Epithelial cell of esophagus (primary cell): ENCODE measurements at regions not wholly inside any gene's neighbourhood (a gene's known extent, or its start where the extent isn't known, plus 50 kb on each side); places are given as distances from the start of the nearest gene placed in this dataset.
"Not testable (repeated sequence)": the region's sequence is repeated elsewhere in the genome, so short reads cannot be mapped to it uniquely, and the experiment has no call there.

ENCODE experiments used
- DNase-seq: peaks from one replicate; pipeline ENCODE4 v3.0.0; 2010; ENCODE audit warnings: low read depth
- H3K4me3 ChIP-seq: 2 replicates; pipeline ENCODE4 v1.5.1; 2011; ENCODE audit warnings: mild to moderate bottlenecking, low read length, control low read depth
- TF ChIP-seq, protein P1 (sequence below): IDR thresholded peaks from 2 replicates; pipeline ENCODE4 v1.5.1; 2011; ENCODE audit warnings: low read depth, mild to moderate bottlenecking, low read length, control low read depth, inconsistent platforms; ENCODE audit not compliant: insufficient read depth; ENCODE audit errors: missing control alignments

DNA sequence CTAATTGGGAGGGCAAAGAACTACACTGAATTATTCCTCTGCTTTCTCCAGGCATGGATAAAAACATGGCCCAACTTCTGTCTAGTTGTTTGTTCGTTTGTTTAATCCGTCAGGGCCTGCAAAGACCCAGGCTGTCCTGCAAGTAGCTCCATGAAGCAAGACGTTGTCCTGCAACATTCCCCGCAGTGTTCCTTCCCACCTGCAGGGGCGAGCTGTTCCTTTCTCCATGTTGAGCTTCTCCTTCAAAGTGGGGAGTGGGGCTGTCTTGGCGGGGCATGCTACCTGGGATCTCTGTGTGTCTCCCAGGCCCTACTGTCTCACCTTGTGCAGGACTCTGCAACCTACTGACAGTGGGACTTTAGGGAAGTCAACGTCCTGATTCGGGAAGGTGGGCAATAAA lies 264.0 kb upstream of the SMIM21 start:
- no peak overlapping the region for H3K4me3 ChIP-seq
- no peak for DNase-seq
- TF ChIP-seq, protein P1, sequence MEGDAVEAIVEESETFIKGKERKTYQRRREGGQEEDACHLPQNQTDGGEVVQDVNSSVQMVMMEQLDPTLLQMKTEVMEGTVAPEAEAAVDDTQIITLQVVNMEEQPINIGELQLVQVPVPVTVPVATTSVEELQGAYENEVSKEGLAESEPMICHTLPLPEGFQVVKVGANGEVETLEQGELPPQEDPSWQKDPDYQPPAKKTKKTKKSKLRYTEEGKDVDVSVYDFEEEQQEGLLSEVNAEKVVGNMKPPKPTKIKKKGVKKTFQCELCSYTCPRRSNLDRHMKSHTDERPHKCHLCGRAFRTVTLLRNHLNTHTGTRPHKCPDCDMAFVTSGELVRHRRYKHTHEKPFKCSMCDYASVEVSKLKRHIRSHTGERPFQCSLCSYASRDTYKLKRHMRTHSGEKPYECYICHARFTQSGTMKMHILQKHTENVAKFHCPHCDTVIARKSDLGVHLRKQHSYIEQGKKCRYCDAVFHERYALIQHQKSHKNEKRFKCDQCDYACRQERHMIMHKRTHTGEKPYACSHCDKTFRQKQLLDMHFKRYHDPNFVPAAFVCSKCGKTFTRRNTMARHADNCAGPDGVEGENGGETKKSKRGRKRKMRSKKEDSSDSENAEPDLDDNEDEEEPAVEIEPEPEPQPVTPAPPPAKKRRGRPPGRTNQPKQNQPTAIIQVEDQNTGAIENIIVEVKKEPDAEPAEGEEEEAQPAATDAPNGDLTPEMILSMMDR: no peak

GRCh38 chr18:75690283-75690682 lies 262.8 kb upstream of the SMIM21 start:
- not testable (repeated sequence) for DNase-seq, H3K4me3 ChIP-seq

- TF ChIP-seq, protein P1: no peak
- H3K4me3 ChIP-seq: no peak overlapping the region
- DNase-seq: no peak
Measured at GRCh38 chr18:75687626-75688025, 260.1 kb upstream of the SMIM21 start.

GRCh38 chr18:75683426-75683825 lies 255.9 kb upstream of the SMIM21 start:
- H3K4me3 ChIP-seq: no peak overlapping the region
- DNase-seq: no peak
- TF ChIP-seq, protein P1: no peak

GRCh38 chr18:75681538-75682115 lies 254.1 kb upstream of the SMIM21 start:
- DNase-seq: no peak
- H3K4me3 ChIP-seq: no peak overlapping the region
- TF ChIP-seq, protein P1: no peak

DNA sequence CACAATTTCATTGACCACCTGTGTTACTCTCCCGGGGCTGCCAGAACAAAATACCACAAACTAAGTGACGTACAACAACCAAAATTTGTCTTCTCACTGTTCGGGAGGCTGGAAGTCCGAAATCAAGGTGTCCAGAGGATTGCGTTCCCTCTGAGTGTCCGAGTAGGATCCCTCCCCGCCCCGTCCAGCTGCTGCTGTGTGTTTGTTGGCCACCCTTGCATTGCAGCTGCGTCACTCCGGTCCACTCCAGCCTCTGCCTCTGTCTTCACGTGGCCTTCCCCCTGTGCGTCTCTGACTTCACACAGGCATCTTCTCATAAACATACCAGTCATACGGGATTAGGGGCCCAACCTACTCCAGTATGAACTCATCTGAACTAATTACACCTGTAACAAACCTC lies 251.8 kb upstream of the SMIM21 start:
- DNase-seq: no peak
- TF ChIP-seq, protein P1: no peak
- H3K4me3 ChIP-seq: no peak overlapping the region

- H3K4me3 ChIP-seq: no peak overlapping the region
- DNase-seq: no peak
- TF ChIP-seq, protein P1: no peak
Measured at GRCh38 chr18:75678627-75679026, 251.1 kb upstream of the SMIM21 start.
